NCI-H446 (cell line): ENCODE measurements at regions not wholly inside any gene's neighbourhood (a gene's known extent, or its start where the extent isn't known, plus 50 kb on each side); places are given as distances from the start of the nearest gene placed in this dataset.
"Not testable (repeated sequence)": the region's sequence is repeated elsewhere in the genome, so short reads cannot be mapped to it uniquely, and the experiment has no call there.

Experiments used
- DNase-seq, 2 experiments: peaks; one replicate each; lab custom pipeline; 2025; lab: John Stamatoyannopoulos, UW

- no peak for DNase-seq
Measured at GRCh38 chr3:159726231-159726964, 262.2 kb upstream of the IL12A start.

GRCh38 chr3:159727506-159727905 is 261.1 kb upstream of the IL12A start:
- no peak for DNase-seq

- DNase-seq, result no peak
Measured at GRCh38 chr3:159731254-159731653, 257.4 kb upstream of the IL12A start.

GRCh38 chr3:159732172-159733111 is 256.2 kb upstream of the IL12A start:
- no peak for DNase-seq

GRCh38 chr3:159733194-159733860 is 255.3 kb upstream of the IL12A start:
- DNase-seq, result no peak

GRCh38 chr3:159734681-159735080 is 254.0 kb upstream of the IL12A start:
- no peak for DNase-seq

- no peak for DNase-seq
Measured at GRCh38 chr3:159739166-159739565, 249.5 kb upstream of the IL12A start.

GRCh38 chr3:159739969-159740368 is 248.7 kb upstream of the IL12A start:
- no peak for DNase-seq

- DNase-seq, result no peak
Measured at GRCh38 chr3:159741281-159741680, 247.4 kb upstream of the IL12A start.

GRCh38 chr3:159748425-159748824 is 240.2 kb upstream of the IL12A start:
- no peak for DNase-seq

GRCh38 chr3:159749406-159749805 is 239.2 kb upstream of the IL12A start:
- no peak for DNase-seq

- DNase-seq, result no peak
Measured at GRCh38 chr3:159751146-159751545, 237.5 kb upstream of the IL12A start.

- DNase-seq, result no peak
Measured at GRCh38 chr3:159751752-159752151, 236.9 kb upstream of the IL12A start.

- DNase-seq, result not testable (repeated sequence)
Measured at GRCh38 chr3:159756279-159757207, 232.1 kb upstream of the IL12A start.

- no peak for DNase-seq
Measured at GRCh38 chr3:159757341-159758060, 231.1 kb upstream of the IL12A start.

GRCh38 chr3:159760046-159760445 is 228.6 kb upstream of the IL12A start:
- DNase-seq, result no peak

GRCh38 chr3:159761369-159761768 is 227.3 kb upstream of the IL12A start:
- peak; percentile 11 to 72 for DNase-seq

GRCh38 chr3:159761848-159762635 is 226.6 kb upstream of the IL12A start:
- no peak for DNase-seq

- no peak for DNase-seq
Measured at GRCh38 chr3:159763011-159763601, 225.5 kb upstream of the IL12A start.
